Endothelial cell of umbilical vein (primary cell): ENCODE measurements at regions not wholly inside any gene's neighbourhood (a gene's known extent, or its start where the extent isn't known, plus 50 kb on each side); places are given as distances from the start of the nearest gene placed in this dataset.

Experiments used
- BruUV-seq: library from RNA; stranded (reverse); fragments of 400-500 nt; replicated peaks from 2 replicates; lab custom pipeline; 2021; lab: Mats Ljungman, UMichigan
- CTCF ChIA-PET: fragments of 300-600, 350-600 bp; sonication (Branson Sonifier 250); formaldehyde crosslinking; loops from one replicate; lab custom pipeline; 2021; ENCODE audit warnings: antibody characterized with exemption, inconsistent platforms; lab: Charles Lee
- POLR2A ChIA-PET: fragments of 300-600, 350-600 bp; sonication (Branson Sonifier 250); formaldehyde crosslinking; loops from one replicate; lab custom pipeline; 2021; ENCODE audit warnings: antibody characterized with exemption, inconsistent platforms; lab: Charles Lee
- DNase-seq: peaks from one replicate; pipeline ENCODE4 v3.0.0-alpha.2; 2011; ENCODE audit warnings: low read depth, low spot score
- FAIRE-seq: peaks from 2 replicates; lab custom pipeline; 2011; peaks lifted over from hg19 to GRCh38; lab: Jason Lieb, UNC
- H2AFZ ChIP-seq: 2 replicates; pipeline ENCODE4 v1.6.0; 2012; ENCODE audit warnings: low read depth, low read length, control low read depth, inconsistent platforms
- H3K27ac ChIP-seq: 2 replicates; pipeline ENCODE4 v1.5.1; 2011; ENCODE audit warnings: low read depth, mild to moderate bottlenecking, control low read depth, low read length, moderate library complexity; ENCODE audit not compliant: insufficient read depth
- H3K27me3 ChIP-seq, 2 experiments: 2 replicates each; pipeline versions ENCODE4 v1.6.0 to v1.6.1; 2011; ENCODE audit warnings: low read length in 2 of 2, mixed read lengths in 1 of 2; ENCODE audit not compliant: control insufficient read depth in 2 of 2, insufficient read depth in 2 of 2
- H3K36me3 ChIP-seq, 2 experiments: 2 replicates in 1 of 2; 3 replicates in 1 of 2; pipeline ENCODE4 v1.5.1; 2011; ENCODE audit warnings: low read length in 2 of 2, mild to moderate bottlenecking in 1 of 2, moderate library complexity in 1 of 2; ENCODE audit not compliant: control insufficient read depth in 2 of 2, insufficient read depth in 2 of 2; ENCODE audit errors: extremely low read depth in 1 of 2
- H3K4me1 ChIP-seq: 3 replicates; pipeline ENCODE4 v1.5.1; 2011; ENCODE audit warnings: mild to moderate bottlenecking, low read length; ENCODE audit not compliant: control insufficient read depth, insufficient read depth; ENCODE audit errors: extremely low read depth
- H3K4me2 ChIP-seq: 2 replicates; pipeline ENCODE4 v1.6.1; 2011; ENCODE audit warnings: low read length, control low read depth, mixed read lengths; ENCODE audit not compliant: insufficient read depth
- H3K4me3 ChIP-seq, 3 experiments: fragments of 200-600 bp in 1 of 3; sonication (generic), shearing (Covaris generic) in 1 of 3; replicated peaks in 1 of 3; 2 replicates each; pipeline ENCODE4 v1.5.1; 2011 to 2016; ENCODE audit warnings: control low read depth in 3 of 3, low read length in 3 of 3, mild to moderate bottlenecking in 2 of 3, inconsistent platforms in 1 of 3, low read depth in 1 of 3, moderate library complexity in 1 of 3; ENCODE audit not compliant: insufficient read depth in 1 of 3
- H3K79me2 ChIP-seq: 2 replicates; pipeline ENCODE4 v1.6.0; 2012; ENCODE audit warnings: low read length, inconsistent platforms; ENCODE audit not compliant: control insufficient read depth, insufficient read depth
- H3K9ac ChIP-seq: replicated peaks from 2 replicates; pipeline ENCODE3; 2011; ENCODE audit warnings: low read length, control low read depth; ENCODE audit not compliant: insufficient read depth; ENCODE audit errors: extremely low read depth
- H3K9me1 ChIP-seq: replicated peaks from 3 replicates; pipeline ENCODE4 v1.6.0; 2011; ENCODE audit warnings: mild to moderate bottlenecking, low read length; ENCODE audit not compliant: control insufficient read depth, insufficient read depth; ENCODE audit errors: extremely low read depth
- H3K9me3 ChIP-seq: replicated peaks from 2 replicates; pipeline ENCODE4 v1.5.1; 2012; ENCODE audit warnings: low read length, inconsistent platforms; ENCODE audit not compliant: control insufficient read depth, insufficient read depth
- H4K20me1 ChIP-seq: replicated peaks from 2 replicates; pipeline ENCODE3; 2011; ENCODE audit warnings: mild to moderate bottlenecking, low read length; ENCODE audit not compliant: control insufficient read depth, insufficient read depth; ENCODE audit errors: extremely low read depth
- EZH2 ChIP-seq: IDR thresholded peaks from 2 replicates; pipeline ENCODE4 v1.6.1; 2012; ENCODE audit warnings: borderline replicate concordance, low read depth, mild to moderate bottlenecking, moderate library complexity, low read length, inconsistent platforms; ENCODE audit not compliant: severe bottlenecking
- FOS ChIP-seq: IDR thresholded peaks from 2 replicates; pipeline ENCODE4 v1.6.1; 2011; ENCODE audit warnings: mild to moderate bottlenecking, low read length, moderate library complexity, borderline replicate concordance; ENCODE audit not compliant: insufficient read depth
- GATA2 ChIP-seq: IDR thresholded peaks from 2 replicates; pipeline ENCODE4 v1.7.0; 2011; ENCODE audit warnings: low read depth, mild to moderate bottlenecking, moderate library complexity, mixed read lengths, low read length; ENCODE audit not compliant: insufficient read length, insufficient read depth
- JUN ChIP-seq: IDR thresholded peaks from 2 replicates; pipeline ENCODE4 v1.6.1; 2011; ENCODE audit warnings: borderline replicate concordance, low read depth; ENCODE audit not compliant: insufficient read length, insufficient read depth
- MAX ChIP-seq: IDR thresholded peaks from 2 replicates; pipeline ENCODE4 v1.6.1; 2011; ENCODE audit not compliant: insufficient read depth, insufficient read length
- MYC ChIP-seq: IDR thresholded peaks from one replicate; pipeline ENCODE4 v1.6.1; 2011; ENCODE audit warnings: mild to moderate bottlenecking, low read depth, low read length
- dilution Hi-C: fragments of 300-500 bp; cut with MboI; formaldehyde crosslinking; loops from one replicate; pipeline ENCODE4 v1.15.0; 2019; ENCODE audit warnings: low sequenced_read_pairs; ENCODE audit not compliant: extremely low pct_ligation_motif_present
- intact Hi-C: fragments of 100-400 bp; cut with micrococcal nuclease; formaldehyde crosslinking; loops from one replicate; pipeline ENCODE4 v1.10.0; 2022

- no peak overlapping the region for H2AFZ ChIP-seq
- intact Hi-C loops (loop anchor here (2.0 kb wide), 1 partner anchor 572 kb away; no protein-coding TSS in a partner anchor), dilution Hi-C loops (no loop called here)
- no TSS peak for BruUV-seq
- no peak overlapping the region for H3K9ac ChIP-seq
- no peak overlapping the region for H3K4me2 ChIP-seq
- ChIA-PET POLR2A (no interaction called here), CTCF (interaction anchor here (3.1 to 3.6 kb wide), 2 partner anchors 14 to 650 kb away, joined by 14 to 16 read pairs; no protein-coding TSS in a partner anchor)
- no peaks in the 10 kb centered on the region for H3K4me1 ChIP-seq
- DNase-seq (no peak), FAIRE-seq (no peak)
- no peak for TF ChIP-seq MYC
- TF ChIP-seq MAX = no peak
- TF ChIP-seq JUN = no peak
- no peak for TF ChIP-seq FOS
- TF ChIP-seq GATA2 = no peak
- no peak for TF ChIP-seq EZH2
- no peak overlapping the region for H3K27ac ChIP-seq
- H3K36me3 ChIP-seq = no peaks in the 10 kb centered on the region
- H4K20me1 ChIP-seq = no peaks in the 10 kb centered on the region
- no peak overlapping the region for H3K4me3 ChIP-seq
- H3K9me1 ChIP-seq = no peaks in the 10 kb centered on the region
- H3K79me2 ChIP-seq = no peaks in the 10 kb centered on the region
- no peaks in the 10 kb centered on the region for H3K9me3 ChIP-seq
- peaks cover 0 to 6% of the 10 kb centered on the region in 2 experiments for H3K27me3 ChIP-seq
These were observed 472.3 kb downstream of the MN1 start for GRCh38 chr22:27329131-27329850.
